ENCODE measurements at regions not wholly inside any gene's neighbourhood (a gene's known extent, or its start where the extent isn't known, plus 50 kb on each side); places are given as distances from the start of the nearest gene placed in this dataset.

- peak; percentile 71 for DNase-seq
Observed at GRCh38 chr20:23161968-23162696, 76.0 kb upstream of the CD93 start.

DNA sequence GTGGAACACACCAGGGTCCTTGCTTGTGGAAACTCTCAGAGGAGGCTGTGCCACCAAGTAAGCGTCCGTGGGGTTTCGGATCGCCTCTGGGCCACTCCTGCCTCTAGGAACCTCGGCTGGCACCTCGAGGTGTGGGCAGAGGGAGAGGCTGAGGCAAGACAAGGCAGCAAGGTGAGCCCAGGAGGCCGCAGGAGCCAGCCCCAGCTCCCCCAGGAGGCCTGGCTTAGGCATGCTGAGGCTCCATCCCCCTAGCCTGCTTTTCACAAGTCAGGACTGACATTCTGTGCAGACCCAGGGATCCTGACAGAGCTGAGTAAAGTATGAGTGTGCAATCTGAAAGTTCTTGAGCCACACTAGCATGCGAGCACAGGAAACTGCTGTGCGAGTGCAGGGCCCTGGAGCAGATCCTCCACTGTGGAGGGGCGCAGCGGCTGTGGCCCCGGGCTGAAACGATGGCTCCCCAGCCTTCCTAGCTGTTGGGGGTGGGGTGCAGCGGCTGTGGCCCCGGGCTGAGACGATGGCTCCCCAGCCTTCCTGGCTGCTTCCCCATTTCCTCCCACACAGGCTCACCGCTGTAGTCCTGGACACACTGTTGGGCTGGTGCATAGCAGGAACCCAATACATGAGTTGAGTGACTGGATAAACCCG is 75.2 kb upstream of the CD93 start:
- DNase-seq, result no peak

DNA sequence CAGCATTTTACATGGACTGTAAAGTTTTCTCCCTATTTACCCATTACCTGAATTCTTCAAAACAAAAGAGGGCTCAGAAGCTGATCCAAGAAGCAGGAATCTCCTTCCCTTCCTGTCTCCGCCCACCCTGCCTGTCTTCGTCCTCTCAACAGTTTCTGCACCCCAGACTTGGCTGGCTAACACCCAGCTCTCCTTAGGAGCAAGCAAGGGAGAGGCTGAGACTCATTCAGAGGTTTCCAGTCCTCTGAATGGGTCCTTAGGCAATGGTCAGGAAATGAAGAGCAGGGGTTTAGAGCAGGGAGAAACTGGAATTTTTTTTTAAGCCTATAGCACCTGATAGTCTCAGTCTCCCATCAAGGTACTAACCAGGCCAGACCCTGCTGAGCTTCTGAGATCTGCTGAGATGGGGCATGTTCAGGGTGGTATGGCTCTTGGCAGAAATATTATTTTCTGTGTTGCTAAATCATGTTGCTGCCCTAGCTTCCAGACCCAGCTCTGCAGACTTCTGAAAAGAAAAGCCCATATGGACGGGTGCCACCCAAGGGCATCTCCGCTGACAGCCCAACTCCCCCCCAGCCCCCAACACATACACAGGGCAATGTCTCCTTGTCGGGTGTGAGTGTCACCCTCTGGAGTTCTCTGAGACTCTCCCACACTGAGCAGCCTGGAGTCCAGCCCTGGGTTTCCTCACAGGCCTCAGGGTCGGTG is 74.6 kb upstream of the CD93 start:
- no peak for DNase-seq

DNA sequence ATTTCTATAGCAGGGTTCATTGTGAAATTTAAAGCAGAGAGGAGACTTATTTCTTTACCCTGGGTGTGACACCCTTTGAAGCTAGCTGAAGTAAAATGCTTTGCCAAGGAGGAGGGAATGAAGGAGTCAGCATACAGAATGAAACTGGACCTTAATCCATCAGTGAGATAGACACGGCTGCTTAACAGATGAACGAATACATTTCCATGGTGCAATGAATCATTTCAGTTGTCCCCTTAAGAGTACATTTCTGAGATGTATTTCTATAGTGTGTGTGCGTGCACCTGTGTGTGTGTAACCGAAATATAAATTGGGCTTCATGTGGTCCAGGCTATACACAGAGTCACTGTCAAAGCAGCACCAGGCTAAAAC is 73.8 kb upstream of the CD93 start:
- no peak for DNase-seq

- no peak for DNase-seq
Observed at GRCh38 chr20:23159256-23159946, 73.3 kb upstream of the CD93 start.

DNA sequence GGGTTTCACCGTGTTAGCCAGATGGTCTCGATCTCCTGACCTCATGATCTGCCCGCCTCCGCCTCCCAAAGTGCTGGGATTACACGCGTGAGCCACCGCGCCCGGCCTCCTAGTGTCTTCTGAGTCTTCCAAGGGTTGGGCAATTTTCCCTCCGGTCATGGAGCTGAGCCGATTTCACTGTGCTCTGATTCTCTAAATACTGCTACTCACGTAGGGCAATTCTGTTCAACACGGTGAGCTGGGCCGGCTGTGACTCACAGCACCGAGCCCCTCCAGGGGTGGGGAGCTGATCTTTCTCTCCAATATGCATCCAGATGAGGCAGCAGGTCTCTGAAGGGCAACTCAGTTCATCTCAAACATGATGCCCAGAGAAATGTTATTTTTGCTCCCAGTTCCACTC is 71.6 kb upstream of the CD93 start:
- no peak for DNase-seq

- DNase-seq, result no peak
Observed at GRCh38 chr20:23156842-23157423, 70.8 kb upstream of the CD93 start.

DNA sequence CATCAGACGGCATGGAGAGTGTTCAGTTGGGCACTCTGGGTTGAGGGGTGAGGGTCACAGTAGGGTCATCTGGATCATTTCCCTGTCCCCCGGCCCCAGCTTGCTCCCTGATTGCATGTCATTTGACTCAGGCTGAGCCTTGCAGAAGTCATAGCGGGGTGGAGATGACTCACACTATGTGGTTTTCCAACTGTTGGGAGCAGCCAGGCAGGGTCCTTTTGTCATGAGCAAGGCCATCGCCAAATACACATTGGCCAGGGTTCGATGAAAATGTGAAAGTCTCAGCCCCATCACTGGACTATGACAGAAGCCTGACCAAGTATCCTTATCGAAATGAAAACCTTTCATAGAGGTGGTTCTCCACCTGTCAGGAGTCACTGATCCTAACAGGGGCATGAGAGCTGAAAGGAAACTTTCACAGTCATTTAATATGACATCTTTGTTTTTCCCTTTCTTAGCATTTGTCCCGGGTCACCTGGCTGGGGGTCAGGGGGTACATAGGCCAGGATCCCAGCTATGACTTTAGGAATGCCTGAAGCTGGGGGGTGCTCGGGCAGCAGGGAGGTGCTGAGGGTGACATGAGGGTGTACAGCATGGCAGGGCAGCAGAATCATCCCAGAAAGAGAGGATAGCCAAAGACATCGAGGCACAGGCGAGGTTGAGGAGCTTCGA is 70.2 kb upstream of the CD93 start:
- no peak for DNase-seq

DNA sequence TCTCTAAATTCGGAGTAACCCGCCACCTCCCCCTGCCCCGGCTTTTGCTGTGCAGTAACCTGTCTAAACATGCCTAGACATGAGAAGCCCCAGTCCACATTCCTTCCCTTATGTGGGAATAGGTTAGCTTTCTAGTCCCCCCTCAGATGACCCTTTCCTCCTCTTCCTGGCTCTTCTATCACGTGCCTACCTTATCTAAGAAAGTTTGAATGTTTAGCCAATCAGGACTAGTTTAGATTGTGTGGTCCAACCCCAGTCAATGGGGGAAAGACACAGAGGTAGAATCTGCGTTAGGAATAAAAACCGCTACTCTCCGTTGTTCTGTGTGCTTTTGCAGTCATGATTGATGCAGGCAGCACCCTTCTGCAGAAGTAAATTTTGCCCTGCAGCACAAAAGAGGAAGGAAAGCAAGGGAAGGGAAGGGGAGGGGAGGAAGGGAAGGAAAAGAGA is 69.0 kb upstream of the CD93 start:
- no peak for DNase-seq

DNA sequence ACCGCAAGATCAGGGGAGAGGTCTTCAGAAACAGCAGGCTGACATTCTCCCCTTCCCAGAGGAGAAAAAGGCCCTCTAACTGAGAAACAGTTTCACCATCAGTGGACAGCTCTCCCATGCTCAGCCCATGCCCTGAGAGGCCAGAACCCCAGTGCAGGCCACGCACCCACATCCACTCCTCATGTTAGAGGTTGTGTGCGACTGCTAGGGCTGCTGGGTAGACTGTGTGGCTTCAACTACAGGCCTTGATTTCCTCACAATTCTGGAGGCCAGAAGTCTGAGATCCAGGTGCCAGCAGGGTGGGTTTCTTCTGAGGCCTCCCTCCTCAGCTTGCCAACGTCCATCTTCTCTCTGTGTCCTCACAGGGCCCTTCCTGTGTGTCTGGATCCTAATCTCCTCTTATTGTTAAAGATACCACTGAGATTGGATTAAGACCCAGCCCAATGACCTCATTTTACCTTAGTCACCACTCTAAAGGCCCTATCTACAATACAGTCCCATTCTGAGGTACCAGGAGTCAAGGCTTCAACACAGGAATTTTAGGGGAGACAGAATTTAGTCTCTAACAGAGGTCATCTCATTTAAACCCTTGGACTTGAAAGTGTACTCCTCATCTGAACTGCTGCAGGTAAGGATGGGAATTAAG is 67.7 kb upstream of the CD93 start:
- DNase-seq, result no peak

- DNase-seq, result no peak
Observed at GRCh38 chr20:23152902-23153301, 66.8 kb upstream of the CD93 start.

GRCh38 chr20:23152308-23152892 is 66.3 kb upstream of the CD93 start:
- DNase-seq, result no peak

- DNase-seq, result no peak
Observed at GRCh38 chr20:23151885-23152284, 65.8 kb upstream of the CD93 start.

GRCh38 chr20:23151008-23151703 is 65.0 kb upstream of the CD93 start:
- no peak for DNase-seq

DNA sequence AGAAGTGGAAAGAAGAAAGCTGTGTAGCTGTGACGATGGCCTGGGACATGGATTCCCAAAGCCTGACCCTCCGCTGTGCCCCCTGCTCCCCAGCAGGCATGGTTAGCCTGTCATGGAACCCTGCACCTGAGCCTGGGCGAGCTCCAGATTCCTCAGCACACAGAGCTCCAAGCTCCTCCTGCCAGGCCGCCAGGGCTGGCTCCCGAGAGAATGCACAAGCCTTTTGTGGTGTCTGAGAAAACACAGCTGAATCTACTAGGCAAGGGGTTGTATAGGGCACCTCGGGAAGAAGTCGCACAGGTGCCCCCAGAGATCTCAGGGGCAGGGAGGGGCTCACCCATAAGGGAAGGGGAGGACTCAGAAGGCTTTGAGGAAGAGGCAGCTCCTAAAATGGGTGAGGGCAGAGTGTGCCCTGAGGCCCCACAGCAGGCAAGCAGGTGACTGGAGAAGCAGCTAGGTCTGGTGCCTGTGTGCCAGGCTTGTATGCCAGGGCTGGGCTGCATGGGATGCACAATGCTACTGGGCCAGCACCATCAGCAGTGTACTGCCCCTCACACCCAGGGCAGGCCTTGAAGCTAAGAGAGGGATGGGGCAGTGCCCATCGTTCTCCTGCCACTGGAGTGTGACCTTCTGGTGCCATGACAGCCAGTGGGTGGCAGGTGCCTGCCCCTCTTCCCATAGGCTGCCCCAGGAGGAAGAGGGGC is 64.3 kb upstream of the CD93 start:
- no peak for DNase-seq

GRCh38 chr20:23149623-23150279 is 63.6 kb upstream of the CD93 start:
- no peak for DNase-seq

GRCh38 chr20:23148731-23149570 is 62.8 kb upstream of the CD93 start:
- no peak for DNase-seq

DNA sequence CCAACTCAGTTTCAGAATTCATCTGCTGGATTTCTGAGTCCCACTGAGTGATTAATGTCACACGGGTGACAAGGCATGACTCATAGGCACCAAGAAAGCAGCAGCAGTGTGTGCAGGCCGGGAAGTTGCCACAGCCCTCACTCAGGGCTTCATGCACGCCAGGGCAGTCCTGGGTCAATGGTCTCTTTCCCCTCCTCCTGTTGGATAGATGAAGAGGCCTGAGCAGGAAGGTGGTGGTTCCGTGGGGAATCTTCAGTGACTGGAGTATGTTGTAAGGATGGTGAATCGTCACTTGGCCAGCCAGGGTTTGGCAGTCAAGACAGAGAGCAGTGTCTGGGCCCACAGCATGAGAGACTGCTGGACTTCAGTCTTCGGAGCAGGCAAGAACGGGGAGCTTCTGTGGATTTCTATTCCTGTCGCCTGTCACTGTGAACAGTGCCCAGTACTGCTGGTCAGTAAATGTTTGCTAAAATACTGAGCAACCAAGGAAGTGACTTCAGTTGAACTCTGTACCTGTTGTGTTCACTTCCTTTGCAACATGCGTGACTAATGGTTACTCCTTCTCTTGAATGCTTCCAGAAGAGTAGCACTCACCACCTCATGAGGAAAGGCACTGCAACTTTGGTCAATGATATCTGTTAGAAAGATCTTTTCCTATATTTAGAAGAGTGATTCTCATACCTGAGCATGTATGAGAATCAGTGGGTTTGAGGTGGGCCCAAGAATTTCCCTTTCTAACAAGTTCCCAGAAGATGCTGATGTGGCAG is 62.0 kb upstream of the CD93 start:
- no peak for DNase-seq
